ENCODE measurements at regions not wholly inside any gene's neighbourhood (a gene's known extent, or its start where the extent isn't known, plus 50 kb on each side); places are given as distances from the start of the nearest gene placed in this dataset.

DNA sequence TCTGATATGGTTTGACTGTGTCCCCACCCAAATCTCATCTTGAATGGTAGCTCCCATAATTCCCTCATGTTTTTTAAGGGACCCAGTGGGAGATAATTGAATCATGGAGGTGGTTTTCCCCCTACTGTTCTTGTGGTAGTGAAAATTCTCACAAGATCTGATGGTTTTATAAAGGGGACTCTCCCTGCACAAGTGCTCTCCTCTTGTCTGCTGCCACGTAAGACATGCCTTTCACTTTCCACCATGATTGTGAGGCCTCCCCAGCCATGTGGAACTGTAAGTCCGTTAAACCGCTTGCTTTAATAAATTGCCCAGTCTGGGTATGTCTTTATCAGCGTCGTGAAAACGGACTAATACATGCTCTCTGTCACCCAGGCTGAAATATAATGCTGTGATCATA, 200.9 kb upstream of the SLIT2 start:
- DNase-seq = no peak
- TF ChIP-seq GATA1 (IDR thresholded peaks at IDR 0.05; ENCODE audit: low read depth, low read length) = no peak
- TF ChIP-seq POLR2A (IDR thresholded peaks at IDR 0.05; ENCODE audit: low read length) = no peak

DNA sequence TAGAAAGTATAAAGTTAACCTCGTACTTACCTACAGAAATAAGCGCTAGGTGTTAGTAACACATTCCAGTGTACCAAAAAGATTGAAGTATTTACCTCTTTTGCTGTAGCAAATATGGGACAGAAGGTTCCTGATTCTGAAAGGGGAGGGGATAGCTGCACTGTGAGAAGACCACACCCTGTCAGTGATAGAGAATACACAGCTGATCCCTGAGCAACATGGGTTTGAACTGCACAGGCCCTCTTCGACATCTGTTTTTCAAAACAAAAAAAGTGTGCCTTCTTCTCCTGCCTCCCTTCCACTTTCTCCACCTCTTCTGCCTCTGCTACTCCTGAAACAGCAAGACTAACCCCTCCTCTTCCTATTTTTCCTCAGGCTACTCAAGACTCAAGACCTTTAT, 201.8 kb upstream of the SLIT2 start:
- TF ChIP-seq POLR2A (IDR thresholded peaks at IDR 0.05; ENCODE audit: low read length) = no peak
- no peak for TF ChIP-seq GATA1 (IDR thresholded peaks at IDR 0.05; ENCODE audit: low read depth, low read length)
- no peak for DNase-seq

DNA sequence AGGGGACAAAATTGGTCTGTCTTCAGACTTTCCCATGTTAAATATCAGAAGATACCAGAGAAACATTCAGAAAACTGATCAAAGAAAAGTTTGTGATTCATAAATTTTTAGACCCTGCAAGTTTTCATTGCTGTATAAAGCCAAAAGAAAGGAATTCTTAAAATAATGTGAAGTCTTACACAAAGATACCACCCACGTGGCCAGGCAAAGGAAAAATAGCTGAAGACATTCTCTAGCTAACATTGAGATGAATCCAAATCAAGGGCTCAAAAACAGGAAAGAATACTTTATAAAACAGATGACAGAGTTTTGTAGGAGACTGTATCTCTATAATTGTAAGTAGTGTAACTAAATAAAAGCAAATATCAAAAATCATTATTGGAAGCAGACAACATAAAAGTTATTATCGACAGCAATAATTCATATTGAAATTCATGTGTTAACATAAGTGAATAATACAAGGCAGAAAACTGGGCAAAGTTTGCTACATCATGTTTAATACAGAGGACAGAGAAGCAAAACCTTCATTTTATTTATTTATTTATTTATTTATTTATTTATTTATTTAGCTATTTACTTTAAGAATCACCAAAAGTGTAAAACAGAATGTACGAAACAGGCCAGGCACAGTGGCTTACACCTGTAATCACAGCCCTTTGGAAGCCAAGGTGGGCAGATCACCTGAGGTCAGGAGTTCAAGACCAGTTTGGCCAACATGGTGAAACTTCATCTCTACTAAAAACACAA, 204.6 kb upstream of the SLIT2 start:
- no peak for TF ChIP-seq POLR2A (IDR thresholded peaks at IDR 0.05; ENCODE audit: low read length)
- no peak for TF ChIP-seq GATA1 (IDR thresholded peaks at IDR 0.05; ENCODE audit: low read depth, low read length)
- no peak for DNase-seq

DNA sequence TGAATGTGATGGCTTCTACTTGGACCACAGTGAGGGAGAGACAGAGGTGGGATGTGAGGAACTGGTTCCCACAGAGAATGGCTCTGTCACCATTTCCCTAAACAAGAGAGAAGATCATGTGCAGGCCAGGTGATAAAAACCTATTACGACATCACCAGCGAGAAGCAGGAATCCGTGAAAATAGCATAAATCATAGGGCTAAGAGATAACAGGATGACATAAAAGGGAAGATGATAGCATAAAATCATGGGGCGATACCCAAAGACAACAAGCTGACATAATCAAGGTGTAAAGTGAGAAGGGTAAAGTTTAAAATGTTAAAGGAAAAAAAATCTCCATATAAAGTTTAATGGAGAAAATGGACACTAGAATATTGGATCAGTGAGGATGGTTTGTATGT, 205.5 kb upstream of the SLIT2 start:
- TF ChIP-seq POLR2A (IDR thresholded peaks at IDR 0.05; ENCODE audit: low read length) (no peak), GATA1 (IDR thresholded peaks at IDR 0.05; ENCODE audit: low read depth, low read length) (no peak)

DNA sequence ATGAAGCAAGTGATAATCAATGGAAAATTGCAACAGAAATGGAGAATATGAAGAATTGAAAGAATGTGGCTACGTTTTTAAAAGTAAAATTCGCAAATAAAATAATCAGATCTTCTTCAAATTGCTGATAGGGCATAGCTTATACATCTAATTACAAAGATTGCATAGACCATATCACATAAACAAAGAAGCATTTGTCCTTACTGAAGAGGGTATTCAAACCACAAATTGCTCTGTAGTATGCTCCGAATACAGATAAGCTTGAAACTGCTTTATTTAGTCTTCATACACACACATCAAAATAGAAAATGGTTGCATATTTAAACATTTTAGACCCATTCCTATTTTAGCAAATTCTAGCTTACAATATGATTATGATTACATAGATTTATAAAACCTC, 206.7 kb upstream of the SLIT2 start:
- TF ChIP-seq GATA1 (IDR thresholded peaks at IDR 0.05; ENCODE audit: low read depth, low read length) = no peak
- TF ChIP-seq POLR2A (IDR thresholded peaks at IDR 0.05; ENCODE audit: low read length) = no peak
- DNase-seq = no peak

More for the DNA sequence above, 205.5 kb upstream of the SLIT2 start:
- DNase-seq = no peak

DNA sequence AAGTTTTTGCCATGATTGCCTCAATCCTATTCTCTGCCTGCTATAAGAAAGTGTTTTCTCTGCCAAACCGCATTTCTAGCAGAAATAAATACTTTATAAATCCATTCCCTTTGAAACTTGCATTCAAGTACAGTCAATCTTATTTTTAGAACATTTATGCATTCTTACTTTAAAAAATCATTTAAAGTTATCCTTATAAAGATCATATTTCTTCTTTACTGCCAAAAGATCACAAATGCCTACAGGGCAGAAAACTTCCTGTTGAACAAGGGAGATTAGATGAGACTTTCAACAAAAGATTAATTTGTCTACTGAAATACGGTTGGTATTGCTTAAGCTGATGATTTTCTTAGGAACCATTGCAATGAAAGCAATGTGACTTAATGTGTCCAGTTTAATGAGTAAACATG, 207.2 kb upstream of the SLIT2 start:
- no peak for DNase-seq
- TF ChIP-seq POLR2A (IDR thresholded peaks at IDR 0.05; ENCODE audit: low read length) (no peak), GATA1 (IDR thresholded peaks at IDR 0.05; ENCODE audit: low read depth, low read length) (no peak)

DNA sequence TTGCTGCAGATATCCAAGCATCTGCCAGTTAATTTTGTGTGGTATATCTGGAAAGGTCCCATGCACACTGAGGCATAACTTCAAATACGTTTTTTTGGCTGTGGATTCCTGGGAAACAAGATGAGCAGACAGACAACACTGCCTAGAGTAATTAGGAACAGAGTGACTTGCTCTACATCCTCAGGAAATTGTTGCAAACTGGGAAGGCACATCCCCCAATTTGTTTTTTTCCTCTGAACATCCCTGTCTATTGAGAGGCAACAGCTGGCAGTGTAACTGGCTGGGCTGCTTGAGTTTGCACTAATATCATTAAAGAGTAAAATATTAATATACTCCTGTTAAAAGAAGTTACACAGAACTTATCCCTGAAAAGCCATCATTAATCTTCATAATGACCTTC, 207.7 kb upstream of the SLIT2 start:
- no peak for DNase-seq
- TF ChIP-seq GATA1 (IDR thresholded peaks at IDR 0.05; ENCODE audit: low read depth, low read length) = no peak
- no peak for TF ChIP-seq POLR2A (IDR thresholded peaks at IDR 0.05; ENCODE audit: low read length)

DNA sequence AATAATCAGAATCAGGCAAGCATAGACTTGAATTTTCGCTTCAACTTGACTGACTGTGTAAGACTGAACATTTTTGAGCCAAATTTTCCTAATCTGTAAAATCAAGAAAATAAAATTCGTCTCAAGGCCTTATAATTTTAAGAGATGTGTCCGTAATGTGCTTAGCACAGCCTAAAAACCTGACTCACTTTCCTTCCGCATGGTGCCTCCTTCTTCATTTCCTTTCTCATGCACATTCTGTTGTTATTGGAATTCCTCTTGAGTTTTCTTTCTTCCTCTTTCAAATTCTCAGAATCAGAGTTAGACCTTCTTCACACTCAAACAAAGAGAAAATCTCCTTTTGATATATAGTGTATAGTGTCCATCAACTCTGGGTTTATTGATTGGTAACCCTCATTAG, 208.9 kb upstream of the SLIT2 start:
- no peak for DNase-seq
- TF ChIP-seq GATA1 (IDR thresholded peaks at IDR 0.05; ENCODE audit: low read depth, low read length) (no peak), POLR2A (IDR thresholded peaks at IDR 0.05; ENCODE audit: low read length) (no peak)

DNA sequence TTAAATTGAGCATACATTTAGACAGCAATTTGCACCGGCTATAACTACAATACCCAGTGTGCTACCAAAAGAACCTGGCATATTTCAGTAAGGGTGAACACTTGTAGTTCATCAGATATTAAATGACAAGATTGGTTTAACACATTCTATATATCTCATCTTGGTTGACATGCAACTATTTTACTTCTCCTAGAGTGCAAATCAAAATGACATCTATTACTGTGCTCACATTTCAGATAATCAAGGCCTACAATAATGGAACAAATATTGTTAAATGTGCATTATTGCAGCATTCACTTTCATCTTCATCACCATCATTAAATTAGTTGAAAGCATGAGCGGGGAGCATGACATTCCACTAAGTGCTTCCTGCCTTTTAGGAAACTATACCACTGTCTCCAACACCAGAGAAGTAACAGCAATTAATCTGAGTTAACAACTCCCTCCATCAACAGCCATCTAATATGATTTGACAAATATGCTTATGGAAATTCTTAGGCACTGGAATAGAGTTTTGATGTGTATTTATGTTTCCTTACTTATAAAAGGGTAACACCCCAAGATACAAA, 209.8 kb upstream of the SLIT2 start:
- TF ChIP-seq GATA1 (IDR thresholded peaks at IDR 0.05; ENCODE audit: low read depth, low read length) (no peak), POLR2A (IDR thresholded peaks at IDR 0.05; ENCODE audit: low read length) (no peak)

DNA sequence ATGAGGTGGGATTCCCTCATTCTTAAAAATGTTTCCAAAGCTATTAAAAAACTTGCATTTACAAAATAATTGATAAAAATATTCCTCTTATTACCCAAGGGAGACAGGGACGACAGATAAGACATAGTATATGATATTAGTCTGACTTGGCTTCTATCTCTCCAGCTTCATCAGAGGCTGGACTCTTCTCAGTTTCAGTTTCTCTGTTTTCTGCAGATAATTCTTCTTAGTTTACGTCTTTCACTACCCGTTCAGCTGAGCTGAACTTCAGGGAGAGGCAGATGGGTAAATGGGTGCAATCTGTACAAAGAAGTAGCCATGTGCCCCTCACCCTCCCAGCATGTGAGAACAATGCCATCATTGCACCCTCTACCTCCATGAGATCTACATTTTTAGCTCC, 214.0 kb upstream of the SLIT2 start:
- TF ChIP-seq POLR2A (IDR thresholded peaks at IDR 0.05; ENCODE audit: low read length) (no peak), GATA1 (IDR thresholded peaks at IDR 0.05; ENCODE audit: low read depth, low read length) (no peak)

More for the DNA sequence above, 209.8 kb upstream of the SLIT2 start:
- DNase-seq = no peak

DNA sequence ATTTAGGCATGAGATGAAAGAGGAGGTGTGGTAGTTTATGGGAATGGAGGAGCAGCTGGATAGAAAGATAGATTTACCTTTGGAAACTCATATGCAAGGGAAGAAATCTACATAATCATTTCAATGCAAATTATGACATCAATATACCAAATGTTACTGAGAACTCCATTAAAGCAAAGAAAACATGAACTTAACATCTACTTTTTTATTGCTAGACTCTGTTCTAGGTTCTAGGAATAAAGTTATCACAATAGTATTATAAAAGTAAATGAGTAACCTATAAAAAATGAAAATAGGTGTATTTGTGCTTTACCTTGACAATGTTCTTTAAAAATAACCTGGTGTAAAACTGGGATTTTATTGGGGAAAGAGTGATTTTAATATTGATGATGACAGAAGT, 221.6 kb upstream of the SLIT2 start:
- TF ChIP-seq POLR2A (IDR thresholded peaks at IDR 0.05; ENCODE audit: low read length) (no peak), GATA1 (IDR thresholded peaks at IDR 0.05; ENCODE audit: low read depth, low read length) (no peak)
- DNase-seq = no peak

More for the DNA sequence above, 214.0 kb upstream of the SLIT2 start:
- no peak for DNase-seq

DNA sequence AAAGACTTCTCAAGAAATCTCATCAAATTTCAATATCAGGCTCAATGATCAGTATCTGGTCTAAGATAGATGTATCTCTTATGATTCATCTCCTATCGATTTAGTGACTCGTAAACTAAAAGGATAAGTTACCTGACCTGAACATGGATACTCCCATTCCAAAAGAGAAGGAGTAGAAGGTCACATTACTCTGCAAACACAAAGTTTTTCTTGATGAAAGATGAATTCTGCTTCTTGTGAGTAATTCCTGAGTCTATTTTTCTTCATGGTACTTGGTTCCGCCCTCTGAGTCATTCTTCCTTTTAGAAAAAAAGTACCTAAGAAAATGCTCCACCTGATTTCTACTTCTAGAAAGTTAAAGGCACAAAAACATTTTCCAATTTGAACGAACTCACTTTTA, 223.1 kb upstream of the SLIT2 start:
- TF ChIP-seq GATA1 (IDR thresholded peaks at IDR 0.05; ENCODE audit: low read depth, low read length) (no peak), POLR2A (IDR thresholded peaks at IDR 0.05; ENCODE audit: low read length) (no peak)
- no peak for DNase-seq

DNA sequence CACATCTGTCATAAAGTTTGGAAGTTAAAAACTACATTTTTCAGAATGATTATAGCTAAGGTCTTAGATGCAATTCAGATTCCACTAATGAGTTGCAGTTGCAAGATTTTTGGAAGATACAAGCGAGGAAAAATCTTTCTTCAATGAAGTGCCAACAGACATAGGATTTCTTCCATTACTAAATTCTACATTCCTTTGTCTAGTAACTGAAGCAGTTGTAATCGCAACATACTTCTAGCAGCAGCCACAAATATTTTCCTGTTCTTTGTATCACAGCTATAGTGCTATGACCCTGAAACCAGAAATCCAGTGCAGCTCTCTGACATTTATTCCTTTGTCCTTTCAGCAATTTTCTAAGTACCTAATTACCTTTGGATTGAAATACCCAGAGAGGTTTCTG, 225.2 kb upstream of the SLIT2 start:
- no peak for TF ChIP-seq POLR2A (IDR thresholded peaks at IDR 0.05; ENCODE audit: low read length)
- TF ChIP-seq GATA1 (IDR thresholded peaks at IDR 0.05; ENCODE audit: low read depth, low read length) = no peak
- DNase-seq = no peak

DNA sequence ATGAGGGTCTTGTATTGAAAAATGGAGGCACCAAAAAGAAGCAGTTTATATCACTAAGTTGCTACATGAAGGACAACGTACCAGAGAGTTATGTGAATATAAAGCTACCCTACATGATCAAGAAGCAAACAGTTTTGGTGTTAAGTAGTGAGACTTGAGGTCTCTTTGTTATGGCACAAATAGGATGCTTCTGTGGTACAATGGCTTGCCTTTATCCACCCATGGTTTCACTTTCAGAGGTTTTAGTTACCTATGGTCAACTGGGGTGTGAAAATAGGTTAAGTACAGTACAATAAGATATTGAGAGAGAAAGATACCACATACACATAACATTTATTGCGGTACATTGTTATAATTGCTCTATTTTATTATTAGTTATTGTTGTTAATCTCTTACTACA, 229.2 kb upstream of the SLIT2 start:
- no peak for DNase-seq
- TF ChIP-seq GATA1 (IDR thresholded peaks at IDR 0.05; ENCODE audit: low read depth, low read length) (no peak), POLR2A (IDR thresholded peaks at IDR 0.05; ENCODE audit: low read length) (no peak)

DNA sequence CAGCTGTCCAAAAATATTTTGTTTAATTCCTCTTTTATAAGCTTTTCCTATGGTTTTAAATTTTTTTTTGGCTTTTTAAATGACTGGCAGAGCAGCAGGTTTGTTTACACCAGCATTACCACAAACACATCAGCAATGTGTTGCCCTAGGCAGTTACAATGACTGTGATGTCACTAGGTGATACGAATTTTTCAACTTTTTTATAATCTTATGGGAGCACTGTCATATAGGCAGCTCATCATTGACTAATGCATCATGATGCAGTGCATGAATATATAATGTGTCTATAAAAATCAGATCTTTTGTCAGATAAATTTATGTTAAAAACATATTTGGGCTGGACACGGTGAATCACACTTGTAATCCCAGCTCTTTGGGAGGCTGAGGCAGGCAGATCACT, 231.6 kb upstream of the SLIT2 start:
- TF ChIP-seq POLR2A (IDR thresholded peaks at IDR 0.05; ENCODE audit: low read length) (no peak), GATA1 (IDR thresholded peaks at IDR 0.05; ENCODE audit: low read depth, low read length) (no peak)
- no peak for DNase-seq

Data from erythroblast (primary cell).